GM23248 (cell line): ENCODE measurements at regions not wholly inside any gene's neighbourhood (a gene's known extent, or its start where the extent isn't known, plus 50 kb on each side); places are given as distances from the start of the nearest gene placed in this dataset.

ENCODE experiments used
- DNase-seq: peaks from one replicate; pipeline ENCODE4 v3.0.0-alpha.2; 2015
- H2AFZ ChIP-seq: fragments of 200-600 bp; sonication (generic); 2 replicates; pipeline ENCODE4 v1.6.1; 2016; ENCODE audit warnings: antibody characterized with exemption
- H3F3A ChIP-seq: fragments of 200-600 bp; sonication (generic); 2 replicates; pipeline ENCODE4 v1.6.1; 2016; ENCODE audit warnings: mild to moderate bottlenecking, antibody characterized with exemption, mixed run types; ENCODE audit not compliant: insufficient read depth
- H3K27ac ChIP-seq: fragments of 200-600 bp; sonication (generic); 2 replicates; pipeline ENCODE4 v1.5.1; 2016; ENCODE audit warnings: mild to moderate bottlenecking
- H3K27me3 ChIP-seq: fragments of 200-600 bp; sonication (generic); replicated peaks from 2 replicates; pipeline ENCODE4 v1.6.1; 2016; ENCODE audit warnings: mild to moderate bottlenecking; ENCODE audit not compliant: insufficient read depth
- H3K36me3 ChIP-seq: fragments of 200-600 bp; sonication (generic); 2 replicates; pipeline ENCODE4 v1.6.1; 2016; ENCODE audit warnings: low read depth, mild to moderate bottlenecking
- H3K4me1 ChIP-seq: fragments of 200-600 bp; sonication (generic); 2 replicates; pipeline ENCODE4 v1.6.1; 2016; ENCODE audit warnings: mild to moderate bottlenecking; ENCODE audit not compliant: insufficient read depth
- H3K4me2 ChIP-seq: fragments of 200-600 bp; sonication (generic); one replicate; pipeline ENCODE4 v1.6.1; 2016; ENCODE audit warnings: mild to moderate bottlenecking; ENCODE audit not compliant: unreplicated experiment
- H3K4me3 ChIP-seq: fragments of 200-600 bp; sonication (generic); 2 replicates; pipeline ENCODE4 v1.5.1; 2016; ENCODE audit warnings: mild to moderate bottlenecking
- H3K79me2 ChIP-seq: fragments of 200-600 bp; sonication (generic); 2 replicates; pipeline ENCODE4 v1.6.1; 2016; ENCODE audit warnings: mild to moderate bottlenecking; ENCODE audit not compliant: insufficient read depth
- H3K9ac ChIP-seq: fragments of 200-600 bp; sonication (generic); 2 replicates; pipeline ENCODE4 v1.6.1; 2016; ENCODE audit warnings: mild to moderate bottlenecking
- H3K9me2 ChIP-seq: fragments of 200-600 bp; sonication (generic); 2 replicates; pipeline ENCODE4 v1.6.1; 2016; ENCODE audit warnings: mixed run types, mild to moderate bottlenecking, moderate library complexity; ENCODE audit not compliant: insufficient read depth
- H3K9me3 ChIP-seq: fragments of 200-600 bp; sonication (generic); one replicate; pipeline ENCODE4 v1.6.1; 2017; ENCODE audit warnings: low read depth
- H4K20me1 ChIP-seq: fragments of 200-600 bp; sonication (generic); 2 replicates; pipeline ENCODE4 v1.6.0; 2016; ENCODE audit not compliant: insufficient read depth
- EZH2 ChIP-seq: fragments of 200-600 bp; sonication (generic); IDR thresholded peaks from 2 replicates; pipeline ENCODE4 v1.6.1; 2018; ENCODE audit warnings: antibody characterized with exemption, mild to moderate bottlenecking; ENCODE audit not compliant: insufficient read depth, poor library complexity, severe bottlenecking
- EZH2phosphoT487 ChIP-seq: fragments of 200-600 bp; sonication (generic); IDR thresholded peaks from 2 replicates; pipeline ENCODE4 v1.6.1; 2018; ENCODE audit warnings: antibody characterized with exemption, moderate library complexity, mild to moderate bottlenecking, low read depth; ENCODE audit not compliant: insufficient read depth
- WGBS, 2 experiments: methylation state at CpG; one replicate each; pipeline ENCODE4 v1.1.6; 2015 to 2017; ENCODE audit warnings: low lambda C conversion rate in 2 of 2, low coverage in 1 of 2; ENCODE audit errors: missing lambda C conversion rate in 2 of 2; 5-methylcytosine and 5-hydroxymethylcytosine counted together
- in situ Hi-C: fragments of 300-500 bp; cut with MboI; formaldehyde crosslinking; loops from 2 replicates; pipeline ENCODE4 v1.15.0; 2020

- H2AFZ ChIP-seq = no peak overlapping the region
- in situ Hi-C loops = no loop called here
- H3K4me3 ChIP-seq = no peak overlapping the region
- 5 to 13% methylated on average over 1 of the region's 1 CpG for WGBS, 2 experiments
- H3K36me3 ChIP-seq = no peaks in the 10 kb centered on the region
- TF ChIP-seq EZH2 = no peak
- TF ChIP-seq EZH2phosphoT487 = no peak
- no peaks in the 10 kb centered on the region for H3K4me1 ChIP-seq
- no peaks in the 10 kb centered on the region for H3K9me3 ChIP-seq
- no peak overlapping the region for H3K9ac ChIP-seq
- H3K27me3 ChIP-seq = no peaks in the 10 kb centered on the region
- H3K4me2 ChIP-seq = no peak overlapping the region
- H3F3A ChIP-seq = no peaks in the 10 kb centered on the region
- H3K79me2 ChIP-seq = no peaks in the 10 kb centered on the region
- H3K9me2 ChIP-seq = no peaks in the 10 kb centered on the region
- H4K20me1 ChIP-seq = no peaks in the 10 kb centered on the region
- no peak overlapping the region for H3K27ac ChIP-seq
- no peak for DNase-seq
Measured at GRCh38 chr18:27249933-27250332, 64.8 kb upstream of the CHST9 start.

DNA sequence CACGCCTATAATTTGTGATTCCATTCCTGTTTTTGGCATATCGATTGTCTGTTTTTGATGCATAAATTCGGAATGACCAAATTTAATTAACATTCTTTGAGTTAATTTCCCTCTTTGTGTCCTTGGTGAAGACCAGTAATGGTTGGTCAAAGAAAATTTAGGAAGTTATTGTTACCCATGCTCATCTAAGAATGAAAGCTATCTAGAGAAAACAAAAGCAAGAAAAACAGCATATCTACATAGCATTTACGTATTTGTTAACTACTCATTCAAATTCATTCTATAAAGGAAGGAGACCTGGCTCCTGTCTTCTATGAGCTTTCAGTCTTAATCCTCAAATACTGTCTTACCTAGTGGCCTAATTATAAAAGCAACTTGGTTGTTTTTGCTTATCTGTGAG is 59.2 kb upstream of the CHST9 start:
- H2AFZ ChIP-seq = no peak overlapping the region
- TF ChIP-seq EZH2 = no peak
- no peak for TF ChIP-seq EZH2phosphoT487
- no peaks in the 10 kb centered on the region for H3K4me1 ChIP-seq
- H3K9me3 ChIP-seq = no peaks in the 10 kb centered on the region
- H4K20me1 ChIP-seq = no peaks in the 10 kb centered on the region
- no peak overlapping the region for H3K27ac ChIP-seq
- no peaks in the 10 kb centered on the region for H3K36me3 ChIP-seq
- H3K79me2 ChIP-seq = no peaks in the 10 kb centered on the region
- H3K9me2 ChIP-seq = no peaks in the 10 kb centered on the region
- in situ Hi-C loops = no loop called here
- no peak overlapping the region for H3K9ac ChIP-seq
- DNase-seq = no peak
- H3K4me2 ChIP-seq = no peak overlapping the region
- H3K4me3 ChIP-seq = no peak overlapping the region
- no peaks in the 10 kb centered on the region for H3K27me3 ChIP-seq
- no peaks in the 10 kb centered on the region for H3F3A ChIP-seq
- WGBS, 2 experiments = 29 to 30% methylated on average over 4 of the region's 4 CpGs

- Histone ChIP-seq H3K4me2 (no peak overlapping the region), H3K4me3 (no peak overlapping the region), H3K27ac (no peak overlapping the region), H3K36me3 (no peaks in the 10 kb centered on the region), H3K79me2 (no peaks in the 10 kb centered on the region), H3K9me2 (no peaks in the 10 kb centered on the region), H3K4me1 (no peaks in the 10 kb centered on the region), H2AFZ (no peak overlapping the region), H4K20me1 (no peaks in the 10 kb centered on the region), H3K9me3 (no peaks in the 10 kb centered on the region), H3K9ac (no peak overlapping the region), H3K27me3 (no peaks in the 10 kb centered on the region), H3F3A (no peaks in the 10 kb centered on the region)
- no peak for DNase-seq
- 29 to 36% methylated on average over 5 of the region's 5 CpGs for WGBS, 2 experiments
- TF ChIP-seq EZH2phosphoT487 = no peak
- TF ChIP-seq EZH2 = no peak
- in situ Hi-C loops = no loop called here
Measured at GRCh38 chr18:27242392-27243047, 57.4 kb upstream of the CHST9 start.

GRCh38 chr18:27240383-27240782 is 55.3 kb upstream of the CHST9 start:
- in situ Hi-C loops = no loop called here
- H3K4me1 ChIP-seq = no peaks in the 10 kb centered on the region
- no peak overlapping the region for H2AFZ ChIP-seq
- no peaks in the 10 kb centered on the region for H3K27me3 ChIP-seq
- 20 to 26% methylated on average over 3 of the region's 3 CpGs for WGBS, 2 experiments
- H4K20me1 ChIP-seq = no peaks in the 10 kb centered on the region
- H3K9me2 ChIP-seq = no peaks in the 10 kb centered on the region
- no peaks in the 10 kb centered on the region for H3K79me2 ChIP-seq
- no peak overlapping the region for H3K27ac ChIP-seq
- H3K9ac ChIP-seq = no peak overlapping the region
- H3K4me2 ChIP-seq = no peak overlapping the region
- no peak for DNase-seq
- H3K9me3 ChIP-seq = no peaks in the 10 kb centered on the region
- TF ChIP-seq EZH2 (no peak), EZH2phosphoT487 (no peak)
- H3F3A ChIP-seq = no peaks in the 10 kb centered on the region
- no peak overlapping the region for H3K4me3 ChIP-seq
- no peaks in the 10 kb centered on the region for H3K36me3 ChIP-seq

DNA sequence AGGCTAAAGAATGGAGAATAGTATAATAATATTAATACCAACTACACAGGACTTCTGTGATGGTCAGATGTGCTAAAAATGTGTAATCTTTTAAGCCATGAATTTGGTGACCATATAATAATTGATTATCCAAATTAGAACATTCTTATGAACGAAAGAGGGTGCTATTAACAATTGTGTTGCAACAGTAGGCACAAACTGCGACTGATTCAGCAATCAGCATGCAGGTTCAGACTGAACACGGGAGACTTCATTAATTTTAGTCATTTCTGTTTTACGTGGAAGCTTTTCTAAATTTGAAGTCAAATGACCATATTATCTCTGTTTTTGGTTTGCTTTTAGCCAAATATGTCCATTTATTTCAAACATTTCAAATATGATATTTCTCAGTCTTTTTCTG is 54.6 kb upstream of the CHST9 start:
- Histone ChIP-seq H4K20me1 (no peaks in the 10 kb centered on the region), H3K9ac (no peak overlapping the region), H3K4me1 (no peaks in the 10 kb centered on the region), H3K27ac (no peak overlapping the region), H3K79me2 (no peaks in the 10 kb centered on the region), H3K9me3 (no peaks in the 10 kb centered on the region), H3K36me3 (no peaks in the 10 kb centered on the region), H3K27me3 (no peaks in the 10 kb centered on the region), H3K4me3 (no peak overlapping the region), H3K4me2 (no peak overlapping the region), H2AFZ (no peak overlapping the region), H3F3A (no peaks in the 10 kb centered on the region), H3K9me2 (no peaks in the 10 kb centered on the region)
- no peak for TF ChIP-seq EZH2phosphoT487
- 15 to 18% methylated on average over 4 of the region's 4 CpGs for WGBS, 2 experiments
- no peak for DNase-seq
- in situ Hi-C loops = no loop called here
